GM23338 (cell line): ENCODE measurements at regions not wholly inside any gene's neighbourhood (a gene's known extent, or its start where the extent isn't known, plus 50 kb on each side); places are given as distances from the start of the nearest gene placed in this dataset.

Source experiments
- ATAC-seq: fragments of 200-7000 bp; cut with Tn5 transposase; 3 replicates; pipeline ENCODE4 v1.9.1; 2020
- DNase-seq: peaks from one replicate; pipeline ENCODE4 v3.0.0-alpha.2; 2015; ENCODE audit warnings: low spot score
- H2AFZ ChIP-seq: fragments of 200-600 bp; sonication (generic); 2 replicates; pipeline ENCODE4 v1.8.0; 2016; ENCODE audit warnings: antibody characterized with exemption, mild to moderate bottlenecking, moderate library complexity
- H3F3A ChIP-seq: fragments of 200-600 bp; sonication (generic); replicated peaks from 2 replicates; pipeline ENCODE4 v1.8.0; 2017; ENCODE audit warnings: antibody characterized with exemption, mixed run types, low read depth
- H3K27ac ChIP-seq: fragments of 200-600 bp; sonication (generic); 2 replicates; pipeline ENCODE4 v1.6.1; 2016; ENCODE audit warnings: low read depth
- H3K27me3 ChIP-seq: fragments of 200-600 bp; sonication (generic); 2 replicates; pipeline ENCODE4 v1.8.0; 2016; ENCODE audit warnings: mild to moderate bottlenecking, mixed run types, moderate library complexity; ENCODE audit not compliant: insufficient read depth
- H3K36me3 ChIP-seq: fragments of 200-600 bp; sonication (generic); 2 replicates; pipeline ENCODE4 v1.8.0; 2016; ENCODE audit warnings: mild to moderate bottlenecking; ENCODE audit not compliant: insufficient read depth
- H3K4me1 ChIP-seq: fragments of 200-600 bp; sonication (generic); 2 replicates; pipeline ENCODE4 v1.8.0; 2016; ENCODE audit warnings: mild to moderate bottlenecking, moderate library complexity; ENCODE audit not compliant: insufficient read depth
- H3K4me2 ChIP-seq: fragments of 200-600 bp; sonication (generic); 2 replicates; pipeline ENCODE4 v1.7.1; 2017; ENCODE audit warnings: mixed run types
- H3K4me3 ChIP-seq: fragments of 200-600 bp; sonication (generic); 2 replicates; pipeline ENCODE4 v1.6.1; 2016; ENCODE audit warnings: mixed run types
- H3K79me2 ChIP-seq: fragments of 200-600 bp; sonication (generic); replicated peaks from 2 replicates; pipeline ENCODE4 v1.8.0; 2017; ENCODE audit warnings: mild to moderate bottlenecking; ENCODE audit not compliant: insufficient read depth
- H3K9me2 ChIP-seq: fragments of 200-600 bp; sonication (generic); 2 replicates; pipeline ENCODE4 v1.8.0; 2017; ENCODE audit not compliant: insufficient read depth
- H4K20me1 ChIP-seq: fragments of 200-600 bp; sonication (generic); replicated peaks from 2 replicates; pipeline ENCODE4 v1.8.0; 2017; ENCODE audit warnings: mild to moderate bottlenecking; ENCODE audit not compliant: insufficient read depth
- H3K27ac Mint-ChIP-seq: 2 replicates; pipeline ENCODE4 v1.8.0; 2020; ENCODE audit warnings: inconsistent platforms, mild to moderate bottlenecking, moderate library complexity, mixed read lengths
- H3K27me3 Mint-ChIP-seq: 3 replicates; pipeline ENCODE4 v1.8.0; 2022; ENCODE audit warnings: low read depth, mild to moderate bottlenecking, moderate library complexity, mixed read lengths, inconsistent platforms; ENCODE audit not compliant: insufficient read depth, poor library complexity
- H3K36me3 Mint-ChIP-seq: 3 replicates; pipeline ENCODE4 v1.8.0; 2021; ENCODE audit warnings: low read depth, mild to moderate bottlenecking, inconsistent platforms, moderate library complexity, mixed read lengths
- H3K4me1 Mint-ChIP-seq: 3 replicates; pipeline ENCODE4 v1.8.0; 2020; ENCODE audit warnings: mild to moderate bottlenecking, inconsistent platforms, mixed read lengths
- H3K4me3 Mint-ChIP-seq: 3 replicates; pipeline ENCODE4 v1.8.0; 2021; ENCODE audit warnings: moderate library complexity, mild to moderate bottlenecking, inconsistent platforms, mixed read lengths
- H3K9me3 Mint-ChIP-seq: 3 replicates; pipeline ENCODE4 v1.8.0; 2020; ENCODE audit warnings: moderate library complexity, mild to moderate bottlenecking, inconsistent platforms, mixed read lengths
- CREB1 ChIP-seq: fragments of 250-450 bp; sonication (Bioruptor Pico); IDR thresholded peaks from 2 replicates; pipeline ENCODE4 v1.5.0; 2020; ENCODE audit warnings: low read depth, mild to moderate bottlenecking, moderate library complexity
- NANOG ChIP-seq: IDR thresholded peaks from 2 replicates; pipeline ENCODE4 v1.6.1; 2016; ENCODE audit warnings: antibody characterized with exemption, borderline replicate concordance
- POLR2AphosphoS5 ChIP-seq: IDR thresholded peaks from 2 replicates; pipeline ENCODE4 v1.6.1; 2016; ENCODE audit warnings: antibody characterized with exemption, low read depth
- ZNF114 ChIP-seq: fragments of 250-450 bp; sonication (Bioruptor Pico); IDR thresholded peaks from 2 replicates; pipeline ENCODE4 v1.5.0; 2020; ENCODE audit warnings: mild to moderate bottlenecking, moderate library complexity
- ZNF331 ChIP-seq: fragments of 250-450 bp; sonication (Bioruptor Pico); IDR thresholded peaks from 2 replicates; pipeline ENCODE4 v1.5.0; 2020; ENCODE audit warnings: low read depth, mild to moderate bottlenecking, moderate library complexity
- TF ChIP-seq, protein P1 (sequence below): fragments of 250-450 bp; sonication (Bioruptor Pico); IDR thresholded peaks from 2 replicates; pipeline ENCODE4 v1.5.0; 2020; ENCODE audit warnings: mild to moderate bottlenecking, moderate library complexity
- TF ChIP-seq, protein P2 (sequence below), 2 experiments: fragments of 200-600 bp in 1 of 2; sonication (generic) in 1 of 2; conservative IDR thresholded peaks; 2 replicates each; pipeline versions ENCODE4 v1.5.1 to v1.6.1; 2016 to 2017; ENCODE audit warnings: antibody characterized with exemption in 2 of 2, low read depth in 2 of 2, mild to moderate bottlenecking in 2 of 2, moderate library complexity in 1 of 2

DNA sequence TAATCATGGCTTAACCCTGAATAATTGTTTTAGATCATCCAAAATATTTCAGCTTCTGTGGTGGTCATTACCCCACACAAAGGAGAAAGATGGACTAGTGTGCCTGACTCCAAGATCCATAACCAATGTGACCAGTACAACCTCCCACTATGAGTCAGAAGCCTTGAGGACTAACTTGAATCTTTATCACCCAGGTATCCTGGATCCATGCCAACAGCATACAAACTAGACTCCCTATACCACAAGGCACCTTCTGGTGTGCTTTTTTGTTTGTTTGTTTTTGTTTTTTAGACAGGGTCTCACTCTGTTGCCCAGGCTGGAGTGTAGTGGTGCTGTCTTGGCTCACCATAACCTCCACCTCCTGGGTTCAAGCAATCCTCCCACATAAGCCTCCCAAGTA, 317.7 kb downstream of the VPS13C start (continued):
- TF ChIP-seq, protein P1, sequence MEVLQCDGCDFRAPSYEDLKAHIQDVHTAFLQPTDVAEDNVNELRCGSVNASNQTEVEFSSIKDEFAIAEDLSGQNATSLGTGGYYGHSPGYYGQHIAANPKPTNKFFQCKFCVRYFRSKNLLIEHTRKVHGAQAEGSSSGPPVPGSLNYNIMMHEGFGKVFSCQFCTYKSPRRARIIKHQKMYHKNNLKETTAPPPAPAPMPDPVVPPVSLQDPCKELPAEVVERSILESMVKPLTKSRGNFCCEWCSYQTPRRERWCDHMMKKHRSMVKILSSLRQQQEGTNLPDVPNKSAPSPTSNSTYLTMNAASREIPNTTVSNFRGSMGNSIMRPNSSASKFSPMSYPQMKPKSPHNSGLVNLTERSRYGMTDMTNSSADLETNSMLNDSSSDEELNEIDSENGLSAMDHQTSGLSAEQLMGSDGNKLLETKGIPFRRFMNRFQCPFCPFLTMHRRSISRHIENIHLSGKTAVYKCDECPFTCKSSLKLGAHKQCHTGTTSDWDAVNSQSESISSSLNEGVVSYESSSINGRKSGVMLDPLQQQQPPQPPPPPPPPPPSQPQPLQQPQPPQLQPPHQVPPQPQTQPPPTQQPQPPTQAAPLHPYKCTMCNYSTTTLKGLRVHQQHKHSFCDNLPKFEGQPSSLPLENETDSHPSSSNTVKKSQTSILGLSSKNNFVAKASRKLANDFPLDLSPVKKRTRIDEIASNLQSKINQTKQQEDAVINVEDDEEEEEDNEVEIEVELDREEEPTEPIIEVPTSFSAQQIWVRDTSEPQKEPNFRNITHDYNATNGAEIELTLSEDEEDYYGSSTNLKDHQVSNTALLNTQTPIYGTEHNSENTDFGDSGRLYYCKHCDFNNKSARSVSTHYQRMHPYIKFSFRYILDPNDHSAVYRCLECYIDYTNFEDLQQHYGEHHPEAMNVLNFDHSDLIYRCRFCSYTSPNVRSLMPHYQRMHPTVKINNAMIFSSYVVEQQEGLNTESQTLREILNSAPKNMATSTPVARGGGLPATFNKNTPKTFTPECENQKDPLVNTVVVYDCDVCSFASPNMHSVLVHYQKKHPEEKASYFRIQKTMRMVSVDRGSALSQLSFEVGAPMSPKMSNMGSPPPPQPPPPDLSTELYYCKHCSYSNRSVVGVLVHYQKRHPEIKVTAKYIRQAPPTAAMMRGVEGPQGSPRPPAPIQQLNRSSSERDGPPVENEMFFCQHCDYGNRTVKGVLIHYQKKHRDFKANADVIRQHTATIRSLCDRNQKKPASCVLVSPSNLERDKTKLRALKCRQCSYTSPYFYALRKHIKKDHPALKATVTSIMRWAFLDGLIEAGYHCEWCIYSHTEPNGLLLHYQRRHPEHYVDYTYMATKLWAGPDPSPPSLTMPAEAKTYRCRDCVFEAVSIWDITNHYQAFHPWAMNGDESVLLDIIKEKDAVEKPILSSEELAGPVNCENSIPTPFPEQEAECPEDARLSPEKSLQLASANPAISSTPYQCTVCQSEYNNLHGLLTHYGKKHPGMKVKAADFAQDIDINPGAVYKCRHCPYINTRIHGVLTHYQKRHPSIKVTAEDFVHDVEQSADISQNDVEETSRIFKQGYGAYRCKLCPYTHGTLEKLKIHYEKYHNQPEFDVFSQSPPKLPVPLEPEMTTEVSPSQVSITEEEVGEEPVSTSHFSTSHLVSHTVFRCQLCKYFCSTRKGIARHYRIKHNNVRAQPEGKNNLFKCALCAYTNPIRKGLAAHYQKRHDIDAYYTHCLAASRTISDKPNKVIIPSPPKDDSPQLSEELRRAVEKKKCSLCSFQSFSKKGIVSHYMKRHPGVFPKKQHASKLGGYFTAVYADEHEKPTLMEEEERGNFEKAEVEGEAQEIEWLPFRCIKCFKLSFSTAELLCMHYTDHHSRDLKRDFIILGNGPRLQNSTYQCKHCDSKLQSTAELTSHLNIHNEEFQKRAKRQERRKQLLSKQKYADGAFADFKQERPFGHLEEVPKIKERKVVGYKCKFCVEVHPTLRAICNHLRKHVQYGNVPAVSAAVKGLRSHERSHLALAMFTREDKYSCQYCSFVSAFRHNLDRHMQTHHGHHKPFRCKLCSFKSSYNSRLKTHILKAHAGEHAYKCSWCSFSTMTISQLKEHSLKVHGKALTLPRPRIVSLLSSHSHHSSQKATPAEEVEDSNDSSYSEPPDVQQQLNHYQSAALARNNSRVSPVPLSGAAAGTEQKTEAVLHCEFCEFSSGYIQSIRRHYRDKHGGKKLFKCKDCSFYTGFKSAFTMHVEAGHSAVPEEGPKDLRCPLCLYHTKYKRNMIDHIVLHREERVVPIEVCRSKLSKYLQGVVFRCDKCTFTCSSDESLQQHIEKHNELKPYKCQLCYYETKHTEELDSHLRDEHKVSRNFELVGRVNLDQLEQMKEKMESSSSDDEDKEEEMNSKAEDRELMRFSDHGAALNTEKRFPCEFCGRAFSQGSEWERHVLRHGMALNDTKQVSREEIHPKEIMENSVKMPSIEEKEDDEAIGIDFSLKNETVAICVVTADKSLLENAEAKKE (CRISPR knock-in tag), result no peak
- TF ChIP-seq CREB1 (CRISPR knock-in tag), result no peak
- no peak for TF ChIP-seq NANOG

DNA sequence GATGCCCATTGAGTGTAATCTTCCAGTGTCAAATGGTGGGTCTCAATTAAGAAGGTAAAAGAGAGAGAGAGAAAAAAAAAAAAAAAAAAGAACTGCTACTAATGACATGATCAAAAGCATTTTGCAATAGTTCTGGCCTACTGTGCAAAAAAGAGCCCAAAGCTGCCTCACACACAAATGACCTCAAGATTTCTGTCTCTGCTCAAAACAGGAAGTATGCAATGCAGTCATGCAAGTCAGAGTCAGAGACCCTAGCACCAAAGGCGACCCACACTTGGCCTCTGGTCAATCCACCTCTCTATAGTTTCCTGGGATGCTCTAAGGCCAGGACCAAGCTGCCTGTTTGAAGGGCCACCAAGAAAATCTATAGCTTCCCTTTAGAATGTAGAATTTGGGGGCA, 323.5 kb downstream of the VPS13C start:
- Histone ChIP-seq H4K20me1 (no peaks in the 10 kb centered on the region), H3F3A (no peaks in the 10 kb centered on the region), H3K79me2 (no peaks in the 10 kb centered on the region), H3K4me2 (no peak overlapping the region), H3K27ac (no peak overlapping the region), H3K27me3 (no peaks in the 10 kb centered on the region), H3K4me3 (no peak overlapping the region), H3K36me3 (no peaks in the 10 kb centered on the region), H3K4me1 (no peaks in the 10 kb centered on the region), H3K9me2 (no peaks in the 10 kb centered on the region), H2AFZ (no peak overlapping the region)
- no peak overlapping the region for H3K4me3 Mint-ChIP-seq
- no peaks in the 10 kb centered on the region for H3K27me3 Mint-ChIP-seq
- no peak for ATAC-seq
- no peaks in the 10 kb centered on the region for H3K36me3 Mint-ChIP-seq
- DNase-seq, result no peak
- H3K9me3 Mint-ChIP-seq, result no peaks in the 10 kb centered on the region
- TF ChIP-seq POLR2AphosphoS5 (no peak), CREB1 (CRISPR knock-in tag) (no peak), NANOG (no peak), ZNF114 (CRISPR knock-in tag) (no peak), ZNF331 (no peak)
- TF ChIP-seq, protein P2, sequence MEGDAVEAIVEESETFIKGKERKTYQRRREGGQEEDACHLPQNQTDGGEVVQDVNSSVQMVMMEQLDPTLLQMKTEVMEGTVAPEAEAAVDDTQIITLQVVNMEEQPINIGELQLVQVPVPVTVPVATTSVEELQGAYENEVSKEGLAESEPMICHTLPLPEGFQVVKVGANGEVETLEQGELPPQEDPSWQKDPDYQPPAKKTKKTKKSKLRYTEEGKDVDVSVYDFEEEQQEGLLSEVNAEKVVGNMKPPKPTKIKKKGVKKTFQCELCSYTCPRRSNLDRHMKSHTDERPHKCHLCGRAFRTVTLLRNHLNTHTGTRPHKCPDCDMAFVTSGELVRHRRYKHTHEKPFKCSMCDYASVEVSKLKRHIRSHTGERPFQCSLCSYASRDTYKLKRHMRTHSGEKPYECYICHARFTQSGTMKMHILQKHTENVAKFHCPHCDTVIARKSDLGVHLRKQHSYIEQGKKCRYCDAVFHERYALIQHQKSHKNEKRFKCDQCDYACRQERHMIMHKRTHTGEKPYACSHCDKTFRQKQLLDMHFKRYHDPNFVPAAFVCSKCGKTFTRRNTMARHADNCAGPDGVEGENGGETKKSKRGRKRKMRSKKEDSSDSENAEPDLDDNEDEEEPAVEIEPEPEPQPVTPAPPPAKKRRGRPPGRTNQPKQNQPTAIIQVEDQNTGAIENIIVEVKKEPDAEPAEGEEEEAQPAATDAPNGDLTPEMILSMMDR (conservative IDR thresholded peaks at IDR 0.05; ENCODE audit: low read depth in 2 of 2), result no peak
- TF ChIP-seq, protein P1 (CRISPR knock-in tag), result no peak
- no peaks in the 10 kb centered on the region for H3K4me1 Mint-ChIP-seq
- H3K27ac Mint-ChIP-seq, result no peak overlapping the region
